ENCODE measurements at regions not wholly inside any gene's neighbourhood (a gene's known extent, or its start where the extent isn't known, plus 50 kb on each side); places are given as distances from the start of the nearest gene placed in this dataset.

- H3K36me3 ChIP-seq (ENCODE audit: control insufficient read depth, insufficient read depth, low read length), result no peaks in the 10 kb centered on the region
- no peak for DNase-seq (ENCODE audit: extremely low read depth, insufficient read length)
- no peaks in the 10 kb centered on the region for H3K27me3 ChIP-seq (replicated peaks; ENCODE audit: control insufficient read depth, insufficient read depth, low read length)
- TF ChIP-seq CTCF (IDR thresholded peaks at IDR 0.05; ENCODE audit: insufficient read depth, low read length, poor library complexity, severe bottlenecking), result no peak
- H3K4me3 ChIP-seq (replicated peaks; ENCODE audit: low read depth, low read length), result no peak overlapping the region
These were observed 149.2 kb downstream of the INSIG2 start for GRCh38 chr2:118237451-118237850.

GRCh38 chr2:118232796-118233195, 144.5 kb downstream of the INSIG2 start:
- Histone ChIP-seq H3K36me3 (ENCODE audit: control insufficient read depth, insufficient read depth, low read length) (no peaks in the 10 kb centered on the region), H3K4me3 (replicated peaks; ENCODE audit: low read depth, low read length) (no peak overlapping the region), H3K27me3 (replicated peaks; ENCODE audit: control insufficient read depth, insufficient read depth, low read length) (no peaks in the 10 kb centered on the region)
- DNase-seq (ENCODE audit: extremely low read depth, insufficient read length), result no peak
- no peak for TF ChIP-seq CTCF (IDR thresholded peaks at IDR 0.05; ENCODE audit: insufficient read depth, low read length, poor library complexity, severe bottlenecking)

GRCh38 chr2:118232391-118232790, 144.1 kb downstream of the INSIG2 start:
- TF ChIP-seq CTCF (IDR thresholded peaks at IDR 0.05; ENCODE audit: insufficient read depth, low read length, poor library complexity, severe bottlenecking), result no peak
- H3K27me3 ChIP-seq (replicated peaks; ENCODE audit: control insufficient read depth, insufficient read depth, low read length), result no peaks in the 10 kb centered on the region
- H3K4me3 ChIP-seq (replicated peaks; ENCODE audit: low read depth, low read length), result no peak overlapping the region
- no peak for DNase-seq (ENCODE audit: extremely low read depth, insufficient read length)
- no peaks in the 10 kb centered on the region for H3K36me3 ChIP-seq (ENCODE audit: control insufficient read depth, insufficient read depth, low read length)

- no peak for DNase-seq (ENCODE audit: extremely low read depth, insufficient read length)
- TF ChIP-seq CTCF (IDR thresholded peaks at IDR 0.05; ENCODE audit: insufficient read depth, low read length, poor library complexity, severe bottlenecking), result no peak
- H3K4me3 ChIP-seq (replicated peaks; ENCODE audit: low read depth, low read length), result no peak overlapping the region
These were observed 143.5 kb downstream of the INSIG2 start for GRCh38 chr2:118231759-118232158.

GRCh38 chr2:118227698-118228508, 139.6 kb downstream of the INSIG2 start:
- DNase-seq (ENCODE audit: extremely low read depth, insufficient read length), result no peak
- Histone ChIP-seq H3K36me3 (ENCODE audit: control insufficient read depth, insufficient read depth, low read length) (no peaks in the 10 kb centered on the region), H3K27me3 (replicated peaks; ENCODE audit: control insufficient read depth, insufficient read depth, low read length) (no peaks in the 10 kb centered on the region), H3K4me3 (replicated peaks; ENCODE audit: low read depth, low read length) (no peak overlapping the region)
- TF ChIP-seq CTCF (IDR thresholded peaks at IDR 0.05; ENCODE audit: insufficient read depth, low read length, poor library complexity, severe bottlenecking), result no peak

More at GRCh38 chr2:118231759-118232158, 143.5 kb downstream of the INSIG2 start:
- no peaks in the 10 kb centered on the region for H3K27me3 ChIP-seq (replicated peaks; ENCODE audit: control insufficient read depth, insufficient read depth, low read length)
- no peaks in the 10 kb centered on the region for H3K36me3 ChIP-seq (ENCODE audit: control insufficient read depth, insufficient read depth, low read length)
